ENCODE measurements at regions not wholly inside any gene's neighbourhood (a gene's known extent, or its start where the extent isn't known, plus 50 kb on each side); places are given as distances from the start of the nearest gene placed in this dataset.

DNA sequence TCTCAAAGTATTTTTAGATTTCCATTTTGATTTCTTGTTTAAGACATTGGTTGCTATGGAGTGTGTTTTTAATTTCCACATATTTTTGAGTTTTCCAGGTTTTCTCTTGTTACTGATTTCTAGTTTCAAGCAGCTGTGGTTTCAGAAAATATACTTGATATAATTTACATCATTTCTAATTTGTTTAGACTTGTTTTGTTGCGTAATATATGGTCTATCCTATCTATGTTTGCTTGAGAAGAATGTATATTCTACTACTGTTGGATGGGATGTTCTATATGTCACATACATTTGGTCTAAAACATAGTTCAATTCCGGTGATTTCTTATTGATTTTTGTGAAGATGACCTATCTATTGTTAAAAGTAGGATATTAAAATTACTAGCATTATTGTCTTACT, 170.5 kb upstream of the EMCN start:
- TF ChIP-seq, protein P1, sequence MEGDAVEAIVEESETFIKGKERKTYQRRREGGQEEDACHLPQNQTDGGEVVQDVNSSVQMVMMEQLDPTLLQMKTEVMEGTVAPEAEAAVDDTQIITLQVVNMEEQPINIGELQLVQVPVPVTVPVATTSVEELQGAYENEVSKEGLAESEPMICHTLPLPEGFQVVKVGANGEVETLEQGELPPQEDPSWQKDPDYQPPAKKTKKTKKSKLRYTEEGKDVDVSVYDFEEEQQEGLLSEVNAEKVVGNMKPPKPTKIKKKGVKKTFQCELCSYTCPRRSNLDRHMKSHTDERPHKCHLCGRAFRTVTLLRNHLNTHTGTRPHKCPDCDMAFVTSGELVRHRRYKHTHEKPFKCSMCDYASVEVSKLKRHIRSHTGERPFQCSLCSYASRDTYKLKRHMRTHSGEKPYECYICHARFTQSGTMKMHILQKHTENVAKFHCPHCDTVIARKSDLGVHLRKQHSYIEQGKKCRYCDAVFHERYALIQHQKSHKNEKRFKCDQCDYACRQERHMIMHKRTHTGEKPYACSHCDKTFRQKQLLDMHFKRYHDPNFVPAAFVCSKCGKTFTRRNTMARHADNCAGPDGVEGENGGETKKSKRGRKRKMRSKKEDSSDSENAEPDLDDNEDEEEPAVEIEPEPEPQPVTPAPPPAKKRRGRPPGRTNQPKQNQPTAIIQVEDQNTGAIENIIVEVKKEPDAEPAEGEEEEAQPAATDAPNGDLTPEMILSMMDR (IDR thresholded peaks at IDR 0.05; ENCODE audit: extremely low read depth, low read depth, low read length): no peak
- Histone ChIP-seq H2AFZ (ENCODE audit: low read length) (no peak overlapping the region), H3K4me2 (ENCODE audit: insufficient read depth, low read length) (no peak overlapping the region), H3K4me1 (ENCODE audit: insufficient read depth, low read length) (no peaks in the 10 kb centered on the region), H3K9me3 (ENCODE audit: low read depth, low read length) (no peaks in the 10 kb centered on the region), H3K79me2 (ENCODE audit: insufficient read depth, low read length) (no peaks in the 10 kb centered on the region), H3K36me3 (ENCODE audit: insufficient read depth, low read length) (no peaks in the 10 kb centered on the region), H3K4me3 (ENCODE audit: insufficient read depth, low read length) (no peak overlapping the region), H3K27ac (ENCODE audit: low read depth, low read length) (no peak overlapping the region), H4K20me1 (ENCODE audit: insufficient read depth, low read length) (no peaks in the 10 kb centered on the region), H3K27me3 (ENCODE audit: insufficient read depth, low read length) (no peaks in the 10 kb centered on the region)
- DNase-seq (ENCODE audit: insufficient read length, low spot score, missing footprints): no peak

DNA sequence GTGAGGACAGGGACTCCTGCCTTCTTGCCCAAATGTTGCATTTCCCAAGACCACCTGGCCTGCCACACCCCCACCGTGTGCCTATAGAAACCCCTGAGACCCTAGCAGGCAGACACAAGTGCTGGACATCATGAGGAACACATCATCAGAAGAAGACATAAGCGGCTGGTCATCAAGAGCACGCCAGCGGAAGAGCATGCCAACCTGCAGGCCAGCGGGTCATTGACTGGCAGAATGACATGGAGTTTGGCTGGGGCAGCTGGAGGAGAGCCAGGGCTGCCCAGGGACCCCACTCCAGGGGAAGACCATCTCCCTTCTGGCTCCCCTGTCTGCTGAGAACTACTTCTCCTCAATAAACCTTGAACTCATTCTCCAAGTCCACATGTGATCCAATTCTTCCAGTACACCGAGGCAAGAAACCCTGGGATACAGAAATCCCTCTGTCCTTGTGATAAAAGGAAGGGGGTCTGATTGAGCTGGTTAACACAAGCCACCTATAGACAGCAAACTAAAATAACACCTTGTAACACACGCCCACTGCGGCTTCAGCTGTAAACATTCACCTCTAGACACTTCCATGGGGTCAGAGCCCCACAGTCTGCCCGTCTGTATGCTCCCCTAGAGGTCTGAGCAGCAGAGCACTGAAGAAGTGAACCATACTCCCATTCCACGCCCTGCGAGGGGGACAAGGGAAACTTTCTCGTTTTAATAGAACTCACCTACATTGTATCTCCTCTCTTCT, 164.8 kb upstream of the EMCN start:
- H3K9me3 ChIP-seq (ENCODE audit: low read depth, low read length): no peaks in the 10 kb centered on the region
- no peak for DNase-seq (ENCODE audit: insufficient read length, low spot score, missing footprints)

DNA sequence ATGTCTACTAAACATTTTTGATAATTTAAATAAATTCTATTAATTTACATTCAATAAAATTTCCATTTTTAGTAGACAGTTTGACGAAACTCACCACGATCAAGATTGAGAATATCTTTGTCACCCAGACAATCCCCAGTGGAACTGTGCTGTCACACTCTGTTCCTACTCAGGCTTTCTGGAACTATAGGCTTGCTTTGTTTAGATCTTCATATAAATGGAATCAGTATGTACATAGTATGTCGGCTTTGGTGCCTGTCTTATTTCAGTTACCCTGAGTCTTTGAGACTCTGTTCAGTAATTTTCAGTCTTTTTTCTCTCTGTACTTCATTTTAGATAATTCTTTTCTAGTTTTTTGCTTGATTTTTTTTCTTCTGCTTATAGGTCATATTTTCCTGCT, 163.5 kb upstream of the EMCN start:
- H3K79me2 ChIP-seq (ENCODE audit: insufficient read depth, low read length): no peaks in the 10 kb centered on the region
- H3K9me3 ChIP-seq (ENCODE audit: low read depth, low read length): no peaks in the 10 kb centered on the region
- H3K27me3 ChIP-seq (ENCODE audit: insufficient read depth, low read length): no peaks in the 10 kb centered on the region
- no peak overlapping the region for H3K4me2 ChIP-seq (ENCODE audit: insufficient read depth, low read length)
- no peaks in the 10 kb centered on the region for H4K20me1 ChIP-seq (ENCODE audit: insufficient read depth, low read length)
- no peak overlapping the region for H3K27ac ChIP-seq (ENCODE audit: low read depth, low read length)
- TF ChIP-seq, protein P1 (IDR thresholded peaks at IDR 0.05; ENCODE audit: extremely low read depth, low read depth, low read length): no peak
- H2AFZ ChIP-seq (ENCODE audit: low read length): no peak overlapping the region
- no peaks in the 10 kb centered on the region for H3K36me3 ChIP-seq (ENCODE audit: insufficient read depth, low read length)
- DNase-seq (ENCODE audit: insufficient read length, low spot score, missing footprints): no peak
- no peaks in the 10 kb centered on the region for H3K4me1 ChIP-seq (ENCODE audit: insufficient read depth, low read length)
- no peak overlapping the region for H3K4me3 ChIP-seq (ENCODE audit: insufficient read depth, low read length)

More for the DNA sequence above, 164.8 kb upstream of the EMCN start:
- Histone ChIP-seq H2AFZ (ENCODE audit: low read length) (no peak overlapping the region), H4K20me1 (ENCODE audit: insufficient read depth, low read length) (no peaks in the 10 kb centered on the region), H3K36me3 (ENCODE audit: insufficient read depth, low read length) (no peaks in the 10 kb centered on the region), H3K79me2 (ENCODE audit: insufficient read depth, low read length) (no peaks in the 10 kb centered on the region), H3K4me3 (ENCODE audit: insufficient read depth, low read length) (no peak overlapping the region), H3K27me3 (ENCODE audit: insufficient read depth, low read length) (no peaks in the 10 kb centered on the region), H3K4me1 (ENCODE audit: insufficient read depth, low read length) (no peaks in the 10 kb centered on the region), H3K27ac (ENCODE audit: low read depth, low read length) (no peak overlapping the region), H3K4me2 (ENCODE audit: insufficient read depth, low read length) (no peak overlapping the region)
- TF ChIP-seq, protein P1 (IDR thresholded peaks at IDR 0.05; ENCODE audit: extremely low read depth, low read depth, low read length): no peak

DNA sequence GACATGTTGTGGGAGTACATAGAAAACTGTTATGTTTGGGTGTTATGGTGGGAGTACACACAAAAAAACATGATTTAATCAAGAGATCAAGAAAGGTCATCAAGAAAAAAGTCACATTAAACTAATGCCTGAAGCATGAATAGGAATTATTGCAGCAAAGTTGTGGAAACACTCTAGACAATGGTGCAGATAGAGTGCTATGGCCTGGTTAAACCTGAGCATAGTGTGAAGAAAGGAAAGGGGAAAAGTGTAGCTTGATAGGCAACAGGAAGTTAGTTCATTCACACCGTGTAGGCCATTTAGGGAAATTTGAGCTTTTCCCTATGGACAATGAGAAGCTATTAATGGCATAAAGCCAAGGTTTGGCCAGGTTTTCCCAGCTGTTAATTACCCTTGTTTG, 162.1 kb upstream of the EMCN start:
- no peak overlapping the region for H3K4me3 ChIP-seq (ENCODE audit: insufficient read depth, low read length)
- H3K4me2 ChIP-seq (ENCODE audit: insufficient read depth, low read length): no peak overlapping the region
- H4K20me1 ChIP-seq (ENCODE audit: insufficient read depth, low read length): no peaks in the 10 kb centered on the region
- H3K79me2 ChIP-seq (ENCODE audit: insufficient read depth, low read length): no peaks in the 10 kb centered on the region
- H3K27me3 ChIP-seq (ENCODE audit: insufficient read depth, low read length): no peaks in the 10 kb centered on the region
- no peak for DNase-seq (ENCODE audit: insufficient read length, low spot score, missing footprints)
- TF ChIP-seq, protein P1 (IDR thresholded peaks at IDR 0.05; ENCODE audit: extremely low read depth, low read depth, low read length): no peak
- no peaks in the 10 kb centered on the region for H3K36me3 ChIP-seq (ENCODE audit: insufficient read depth, low read length)
- no peaks in the 10 kb centered on the region for H3K9me3 ChIP-seq (ENCODE audit: low read depth, low read length)
- H2AFZ ChIP-seq (ENCODE audit: low read length): no peak overlapping the region
- H3K27ac ChIP-seq (ENCODE audit: low read depth, low read length): no peak overlapping the region
- no peaks in the 10 kb centered on the region for H3K4me1 ChIP-seq (ENCODE audit: insufficient read depth, low read length)

Measured in osteoblast (primary cell).